CD4-positive, alpha-beta memory T cell (primary cell): ENCODE measurements at regions not wholly inside any gene's neighbourhood (a gene's known extent, or its start where the extent isn't known, plus 50 kb on each side); places are given as distances from the start of the nearest gene placed in this dataset.

Experiments
- CTCF ChIA-PET: fragments of 350-600 bp; sonication (Branson Sonifier 250); formaldehyde crosslinking; loops from one replicate; lab custom pipeline; 2021; ENCODE audit warnings: inconsistent platforms; ENCODE audit not compliant: partially characterized antibody; lab: Charles Lee
- POLR2A ChIA-PET: fragments of 350-600 bp; sonication (Branson Sonifier 250); formaldehyde crosslinking; loops from one replicate; lab custom pipeline; 2021; ENCODE audit not compliant: partially characterized antibody; lab: Charles Lee
- DNase-seq, 5 donors: peaks; one replicate each; pipeline versions ENCODE4 v3.0.0 to v3.0.0-alpha.2; 2020 to 2022; ENCODE audit warnings: mixed read lengths in 1 of 5
- H3K27ac ChIP-seq: one replicate; pipeline ENCODE4 v1.7.0; 2013; ENCODE audit warnings: low read depth, low read length
- H3K27me3 ChIP-seq: 2 replicates; pipeline ENCODE4 v1.7.0; 2013; ENCODE audit warnings: mild to moderate bottlenecking, low read length, moderate library complexity; ENCODE audit not compliant: insufficient read depth
- H3K36me3 ChIP-seq: 2 replicates; pipeline ENCODE4 v1.7.0; 2013; ENCODE audit warnings: mild to moderate bottlenecking, low read length, moderate library complexity; ENCODE audit not compliant: insufficient read depth
- H3K4me1 ChIP-seq: 2 replicates; pipeline ENCODE4 v1.7.0; 2013; ENCODE audit warnings: mild to moderate bottlenecking, low read length, moderate library complexity; ENCODE audit not compliant: insufficient read depth
- H3K4me3 ChIP-seq, 2 donors: one replicate each; pipeline ENCODE4 v1.7.0; 2013; ENCODE audit warnings: low read length in 2 of 2, mild to moderate bottlenecking in 1 of 2
- H3K9me3 ChIP-seq, 2 donors: one replicate each; pipeline ENCODE4 v1.7.0; 2013; ENCODE audit warnings: low read length in 2 of 2, control low read depth in 1 of 2; ENCODE audit not compliant: control insufficient read depth in 1 of 2
- H3K27ac Mint-ChIP-seq, 7 donors: one replicate each; pipeline ENCODE4 v1.8.0; 2020 to 2021; ENCODE audit warnings: mixed read lengths in 7 of 7, mild to moderate bottlenecking in 6 of 7, inconsistent platforms in 3 of 7, moderate library complexity in 3 of 7
- H3K27me3 Mint-ChIP-seq, 2 donors: one replicate each; pipeline ENCODE4 v1.8.0; 2020 to 2021; ENCODE audit warnings: mixed read lengths in 2 of 2
- H3K36me3 Mint-ChIP-seq, 2 donors: one replicate each; pipeline ENCODE4 v1.8.0; 2020 to 2021; ENCODE audit warnings: mixed read lengths in 2 of 2, inconsistent platforms in 1 of 2, mild to moderate bottlenecking in 1 of 2
- H3K4me1 Mint-ChIP-seq, 4 donors: one replicate each; pipeline ENCODE4 v1.8.0; 2020 to 2021; ENCODE audit warnings: mixed read lengths in 4 of 4, mild to moderate bottlenecking in 1 of 4
- H3K4me3 Mint-ChIP-seq, 8 donors: one replicate each; pipeline ENCODE4 v1.8.0; 2020 to 2021; ENCODE audit warnings: mixed read lengths in 8 of 8, mild to moderate bottlenecking in 7 of 8, moderate library complexity in 6 of 8, inconsistent platforms in 3 of 8
- H3K9me3 Mint-ChIP-seq, 8 donors: one replicate each; pipeline ENCODE4 v1.8.0; 2020 to 2021; ENCODE audit warnings: mixed read lengths in 8 of 8, mild to moderate bottlenecking in 5 of 8, inconsistent platforms in 3 of 8, moderate library complexity in 1 of 8
- intact Hi-C: fragments of 100-400 bp; cut with micrococcal nuclease; formaldehyde crosslinking; loops from one replicate; pipeline ENCODE4 v1.15.1; 2023

- Histone ChIP-seq H3K36me3 (no peaks in the 10 kb centered on the region), H3K27me3 (peaks cover 5% of the 10 kb centered on the region), H3K27ac (no peak overlapping the region), H3K9me3 (no peaks in the 10 kb centered on the region), H3K4me1 (no peaks in the 10 kb centered on the region), H3K4me3 (no peak overlapping the region)
- intact Hi-C loops: no loop called here
- ChIA-PET POLR2A (no interaction called here), CTCF (no interaction called here)
- no peaks in the 10 kb centered on the region for H3K4me1 Mint-ChIP-seq
- peaks cover 16 to 18% of the 10 kb centered on the region in 2 donors for H3K27me3 Mint-ChIP-seq
- H3K27ac Mint-ChIP-seq: no peak overlapping the region
- H3K4me3 Mint-ChIP-seq: no peak overlapping the region
- no peaks in the 10 kb centered on the region for H3K36me3 Mint-ChIP-seq
- peaks cover 0 to 4% (median 0%) of the 10 kb centered on the region in 8 donors for H3K9me3 Mint-ChIP-seq
- no peak for DNase-seq
These were observed 69.6 kb downstream of the MDH1 start for GRCh38 chr2:63658176-63658968.

- no peaks in the 10 kb centered on the region for H3K36me3 ChIP-seq
- Mint-ChIP-seq H3K9me3 (peaks cover 0 to 1% (median 0%) of the 10 kb centered on the region in 8 donors), H3K36me3 (no peaks in the 10 kb centered on the region), H3K4me3 (no peak overlapping the region), H3K4me1 (no peaks in the 10 kb centered on the region), H3K27me3 (peaks cover 16 to 22% of the 10 kb centered on the region in 2 donors), H3K27ac (no peak overlapping the region)
- ChIA-PET POLR2A (no interaction called here), CTCF (interaction anchor here (1.2 kb wide), 1 partner anchor 201 kb away, joined by 3 read pairs; no protein-coding TSS in a partner anchor)
- peaks cover 8% of the 10 kb centered on the region for H3K27me3 ChIP-seq
- no peaks in the 10 kb centered on the region for H3K9me3 ChIP-seq
- DNase-seq: no peak
- H3K4me1 ChIP-seq: no peaks in the 10 kb centered on the region
- H3K4me3 ChIP-seq: no peak overlapping the region
- intact Hi-C loops: no loop called here
- no peak overlapping the region for H3K27ac ChIP-seq
These were observed 71.3 kb downstream of the MDH1 start for GRCh38 chr2:63660060-63660459.

GRCh38 chr2:63661076-63661475 is 72.3 kb downstream of the MDH1 start:
- H3K36me3 Mint-ChIP-seq: no peaks in the 10 kb centered on the region
- intact Hi-C loops: no loop called here
- Histone ChIP-seq H3K36me3 (no peaks in the 10 kb centered on the region), H3K4me1 (no peaks in the 10 kb centered on the region), H3K4me3 (no peak overlapping the region), H3K27ac (no peak overlapping the region), H3K27me3 (peaks cover 8% of the 10 kb centered on the region), H3K9me3 (no peaks in the 10 kb centered on the region)
- peaks cover 0 to 1% (median 0%) of the 10 kb centered on the region in 8 donors for H3K9me3 Mint-ChIP-seq
- ChIA-PET CTCF (no interaction called here), POLR2A (no interaction called here)
- H3K27me3 Mint-ChIP-seq: peaks cover 22% of the 10 kb centered on the region in 2 donors
- no peaks in the 10 kb centered on the region for H3K4me1 Mint-ChIP-seq
- no peak for DNase-seq
- H3K27ac Mint-ChIP-seq: no peak overlapping the region
- H3K4me3 Mint-ChIP-seq: no peak overlapping the region

- H3K27ac ChIP-seq: no peak overlapping the region
- Mint-ChIP-seq H3K9me3 (no peaks in the 10 kb centered on the region), H3K36me3 (no peaks in the 10 kb centered on the region), H3K4me1 (no peaks in the 10 kb centered on the region), H3K4me3 (no peak overlapping the region), H3K27ac (no peak overlapping the region), H3K27me3 (peaks cover 20% of the 10 kb centered on the region in 2 donors)
- H3K9me3 ChIP-seq: no peaks in the 10 kb centered on the region
- no peaks in the 10 kb centered on the region for H3K36me3 ChIP-seq
- no peaks in the 10 kb centered on the region for H3K4me1 ChIP-seq
- intact Hi-C loops: no loop called here
- ChIA-PET CTCF (interaction anchor here (0.7 kb wide), 1 partner anchor 31 kb away, joined by 3 read pairs; no protein-coding TSS in a partner anchor), POLR2A (no interaction called here)
- no peak for DNase-seq
- H3K27me3 ChIP-seq: peaks cover 8% of the 10 kb centered on the region
- no peak overlapping the region for H3K4me3 ChIP-seq
These were observed 73.5 kb downstream of the MDH1 start for GRCh38 chr2:63662028-63662804.

- Histone ChIP-seq H3K36me3 (no peaks in the 10 kb centered on the region), H3K27ac (no peak overlapping the region), H3K4me3 (no peak overlapping the region), H3K9me3 (no peaks in the 10 kb centered on the region), H3K27me3 (peaks cover 8% of the 10 kb centered on the region), H3K4me1 (no peaks in the 10 kb centered on the region)
- H3K36me3 Mint-ChIP-seq: no peaks in the 10 kb centered on the region
- H3K27me3 Mint-ChIP-seq: peaks cover 20% of the 10 kb centered on the region in 2 donors
- intact Hi-C loops: no loop called here
- no peaks in the 10 kb centered on the region for H3K4me1 Mint-ChIP-seq
- H3K27ac Mint-ChIP-seq: no peak overlapping the region
- ChIA-PET POLR2A (no interaction called here), CTCF (no interaction called here)
- no peak overlapping the region for H3K4me3 Mint-ChIP-seq
- H3K9me3 Mint-ChIP-seq: no peaks in the 10 kb centered on the region
- DNase-seq: no peak
These were observed 74.5 kb downstream of the MDH1 start for GRCh38 chr2:63663013-63663864.

GRCh38 chr2:63665091-63665490 is 76.3 kb downstream of the MDH1 start:
- peaks cover 21 to 24% of the 10 kb centered on the region in 2 donors for H3K27me3 Mint-ChIP-seq
- Histone ChIP-seq H3K27me3 (peaks cover 3% of the 10 kb centered on the region), H3K36me3 (no peaks in the 10 kb centered on the region), H3K9me3 (no peaks in the 10 kb centered on the region), H3K27ac (no peak overlapping the region), H3K4me3 (no peak overlapping the region), H3K4me1 (no peaks in the 10 kb centered on the region)
- H3K4me3 Mint-ChIP-seq: no peak overlapping the region
- H3K36me3 Mint-ChIP-seq: no peaks in the 10 kb centered on the region
- no peaks in the 10 kb centered on the region for H3K9me3 Mint-ChIP-seq
- CTCF ChIA-PET: no interaction called here
- intact Hi-C loops: no loop called here
- POLR2A ChIA-PET: no interaction called here
- no peaks in the 10 kb centered on the region for H3K4me1 Mint-ChIP-seq
- no peak overlapping the region for H3K27ac Mint-ChIP-seq
- no peak for DNase-seq
